NCI-H1694 treated with DMSO at 0.1 percent for 48 hours (cell line): ENCODE measurements at regions not wholly inside any gene's neighbourhood (a gene's known extent, or its start where the extent isn't known, plus 50 kb on each side); places are given as distances from the start of the nearest gene placed in this dataset.
"Not testable (repeated sequence)": the region's sequence is repeated elsewhere in the genome, so short reads cannot be mapped to it uniquely, and the experiment has no call there.

Source experiments
- DNase-seq: peaks from one replicate; lab custom pipeline; 2025; lab: John Stamatoyannopoulos, UW

DNA sequence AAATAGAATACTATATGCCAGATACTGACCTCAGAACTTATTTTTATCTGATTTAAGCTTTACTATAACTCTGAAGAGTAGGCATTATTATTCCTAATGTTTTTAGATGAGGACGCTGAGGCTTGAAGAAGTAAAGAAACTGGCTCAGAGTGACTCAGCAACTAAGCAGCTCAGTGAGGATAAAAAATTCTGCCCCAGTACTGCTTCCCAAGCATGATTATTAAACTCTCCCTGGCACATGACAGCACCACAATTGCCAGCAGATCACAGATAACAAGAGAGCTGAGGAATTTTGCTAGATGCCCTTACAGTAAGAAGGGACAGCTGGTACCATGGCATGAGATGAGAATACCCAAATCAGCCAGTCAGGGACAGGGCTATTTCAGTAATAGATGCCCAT is 219.4 kb downstream of the NKX6-1 start:
- DNase-seq = no peak

- DNase-seq = no peak
These were observed 221.2 kb downstream of the NKX6-1 start for GRCh38 chr4:84277923-84278322.

- DNase-seq = no peak
These were observed 222.3 kb downstream of the NKX6-1 start for GRCh38 chr4:84276752-84277151.

GRCh38 chr4:84269536-84270044 is 229.5 kb downstream of the NKX6-1 start:
- no peak for DNase-seq

GRCh38 chr4:84264652-84265051 is 234.4 kb downstream of the NKX6-1 start:
- DNase-seq = no peak

DNA sequence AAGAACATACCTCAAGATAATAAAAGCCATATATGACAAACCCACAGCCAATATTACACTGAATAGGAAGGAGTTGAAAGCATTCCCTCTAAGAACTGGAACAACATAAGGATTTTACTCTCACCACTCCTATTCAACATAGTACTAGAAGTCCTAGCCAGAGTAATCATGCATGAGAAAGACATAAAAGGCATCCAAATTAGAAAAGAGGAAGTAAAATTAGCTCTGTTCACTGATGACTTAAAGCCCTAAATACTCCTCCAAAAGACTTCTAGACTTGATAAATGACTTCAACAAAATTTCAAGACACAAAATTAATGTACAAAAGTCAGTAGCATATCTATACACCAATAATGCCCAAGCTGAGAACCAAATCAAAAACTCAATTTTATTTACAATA is 235.7 kb downstream of the NKX6-1 start:
- no peak for DNase-seq

GRCh38 chr4:84260495-84260894 is 238.6 kb downstream of the NKX6-1 start:
- DNase-seq = no peak

GRCh38 chr4:84258905-84259830 is 239.9 kb downstream of the NKX6-1 start:
- DNase-seq = peak; percentile 11

DNA sequence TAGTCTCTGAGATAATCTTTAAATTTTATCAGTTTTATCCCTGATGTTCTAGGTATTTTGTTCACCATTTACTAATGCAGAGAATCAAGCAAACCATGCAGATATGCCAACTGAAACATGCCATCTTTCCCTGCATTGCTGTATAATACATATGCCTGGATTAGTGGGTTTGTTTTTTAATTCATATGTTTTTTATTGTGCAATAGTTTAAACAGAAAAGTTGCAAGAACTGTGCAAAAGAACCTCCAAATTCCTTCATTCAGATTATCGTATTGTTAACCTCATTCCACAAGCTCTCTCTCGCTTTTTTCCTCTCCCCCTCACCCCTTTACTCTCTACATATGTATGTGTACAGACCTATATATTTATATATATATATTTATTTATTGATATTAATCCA is 244.6 kb downstream of the NKX6-1 start:
- DNase-seq = no peak

- no peak for DNase-seq
These were observed 249.6 kb downstream of the NKX6-1 start for GRCh38 chr4:84249521-84249920.

GRCh38 chr4:84245042-84245441 is 254.1 kb downstream of the NKX6-1 start:
- DNase-seq = not testable (repeated sequence)

DNA sequence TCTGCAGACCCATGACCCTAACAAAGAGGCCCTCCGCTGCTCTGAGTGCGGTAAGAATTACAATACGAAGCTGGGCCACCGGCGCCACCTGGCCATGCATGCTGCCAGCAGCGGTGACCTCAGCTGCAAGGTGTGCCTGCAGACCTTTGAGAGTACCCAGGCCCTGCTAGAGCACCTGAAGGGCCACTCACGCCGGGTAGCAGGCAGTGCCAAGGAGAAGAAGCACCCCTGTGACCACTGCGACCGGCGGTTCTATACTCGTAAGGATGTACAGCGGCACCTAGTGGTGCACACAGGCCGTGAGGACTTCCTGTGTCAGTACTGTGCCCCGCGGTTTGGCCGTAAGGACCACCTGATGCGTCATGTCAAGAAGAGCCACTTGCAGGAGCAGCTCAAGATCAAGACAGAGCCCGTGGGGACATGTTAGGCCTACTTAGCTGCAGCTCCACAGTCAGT is 254.7 kb downstream of the NKX6-1 start:
- DNase-seq = not testable (repeated sequence)

DNA sequence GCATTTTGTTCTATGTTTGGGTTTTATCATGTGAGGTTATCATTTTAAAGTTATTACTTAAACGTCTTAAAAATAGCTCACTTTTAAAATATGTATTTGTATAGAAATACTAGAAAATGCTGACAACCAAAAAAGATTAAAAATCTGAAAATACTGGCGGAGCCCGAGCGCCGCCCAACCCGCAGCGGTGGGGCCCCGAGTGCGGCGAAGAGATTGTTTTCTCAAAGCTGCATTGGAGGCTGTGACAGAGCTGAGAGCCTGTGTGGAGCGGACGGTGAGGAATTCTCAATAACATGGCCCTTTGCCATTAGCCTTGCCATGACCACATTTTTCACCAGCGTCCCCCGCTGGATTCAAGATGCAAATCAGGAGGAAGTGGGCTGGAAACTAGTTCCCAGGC is 255.4 kb downstream of the NKX6-1 start:
- DNase-seq = no peak

DNA sequence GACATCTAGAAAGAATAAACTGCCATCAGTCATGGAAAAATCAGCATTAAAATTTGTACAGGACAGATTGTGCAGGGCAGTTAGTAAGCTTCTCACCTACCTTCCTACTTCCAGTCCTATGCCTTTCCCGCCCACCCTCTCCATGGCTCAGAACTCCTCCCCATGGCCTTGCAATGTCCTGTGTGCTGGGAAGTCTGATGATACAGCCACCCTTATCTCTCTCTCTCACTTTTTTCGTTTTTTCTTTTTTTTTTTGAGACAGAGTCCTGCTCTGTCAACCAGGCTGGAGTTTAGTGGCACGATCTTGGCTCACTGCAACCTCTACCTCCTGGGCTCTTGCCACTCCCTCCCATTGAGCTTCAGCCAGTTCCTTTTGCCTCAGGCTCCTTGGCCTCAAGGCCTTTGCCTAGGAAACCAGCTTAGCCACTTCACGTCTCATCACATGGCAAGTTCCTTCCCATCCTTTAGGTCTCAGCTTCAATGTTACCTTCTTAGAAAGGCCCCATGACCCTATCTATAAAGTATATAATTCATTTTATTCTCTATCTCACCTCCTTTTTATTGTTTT is 259.7 kb downstream of the NKX6-1 start:
- DNase-seq = no peak

GRCh38 chr4:84238247-84239090 is 260.6 kb downstream of the NKX6-1 start:
- no peak for DNase-seq

- no peak for DNase-seq
These were observed 262.1 kb downstream of the NKX6-1 start for GRCh38 chr4:84237008-84237407.

GRCh38 chr4:84235126-84235944 is 263.8 kb downstream of the NKX6-1 start:
- no peak for DNase-seq

DNA sequence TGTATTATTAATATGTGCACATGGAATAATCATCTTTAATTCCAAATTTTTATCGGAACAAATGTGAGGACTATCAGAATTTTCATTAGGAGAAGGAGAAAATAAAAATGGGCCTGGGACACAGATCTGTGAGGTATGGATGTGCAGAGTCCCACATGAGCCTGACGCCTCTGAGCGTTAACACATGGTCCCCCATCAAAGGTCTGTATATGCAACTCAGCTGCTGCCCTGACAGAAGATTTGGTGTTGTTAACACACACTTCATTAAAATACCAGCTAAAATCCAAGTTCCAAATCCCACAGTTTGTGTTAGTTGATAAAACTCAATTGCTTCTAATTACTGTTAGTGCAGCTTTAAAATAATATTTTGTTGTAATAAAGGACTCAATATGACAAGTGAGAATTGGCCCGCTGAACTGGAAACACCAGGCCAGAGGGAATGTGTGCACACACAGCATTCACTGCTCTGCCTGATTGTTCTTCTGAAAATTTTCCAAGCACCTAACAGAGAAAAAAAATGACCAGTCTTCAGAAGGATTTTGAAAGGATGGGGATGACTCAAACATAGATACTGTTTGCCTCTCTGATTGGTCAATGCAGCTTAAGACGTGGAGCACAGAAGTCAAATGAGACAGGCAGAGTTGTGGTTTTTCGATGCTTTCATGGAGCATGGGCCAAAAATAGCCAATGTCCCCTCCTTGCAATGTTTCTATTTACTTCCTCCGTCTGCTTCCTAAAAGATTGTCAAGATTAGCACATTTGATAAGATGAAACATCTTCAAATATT is 266.6 kb downstream of the NKX6-1 start:
- no peak for DNase-seq

GRCh38 chr4:84231539-84232055 is 267.5 kb downstream of the NKX6-1 start:
- DNase-seq = no peak

GRCh38 chr4:84224522-84224921 is 274.6 kb downstream of the NKX6-1 start:
- DNase-seq = no peak
